ENCODE measurements at regions not wholly inside any gene's neighbourhood (a gene's known extent, or its start where the extent isn't known, plus 50 kb on each side); places are given as distances from the start of the nearest gene placed in this dataset.

DNA sequence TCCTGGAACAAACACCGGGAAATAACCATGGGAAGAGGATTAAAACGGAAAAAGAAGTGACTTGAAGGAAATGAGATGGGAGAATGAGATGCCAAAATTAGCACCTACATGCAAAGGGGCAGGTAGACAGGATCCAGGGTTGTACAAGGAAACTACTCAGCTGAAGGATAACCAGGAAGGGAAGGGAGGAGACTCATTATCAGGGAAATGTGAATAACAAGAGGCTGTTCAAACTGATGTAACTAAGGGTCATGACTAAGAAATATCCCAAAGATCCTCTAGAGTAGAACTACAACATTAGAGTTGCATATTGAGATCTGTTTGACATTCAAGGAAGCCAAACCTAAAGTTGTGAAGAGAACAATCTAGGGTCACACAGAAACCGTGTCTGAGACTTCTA is 166.2 kb upstream of the SP8 start (continued):
- TF ChIP-seq EZH2 (IDR thresholded peaks at IDR 0.05; ENCODE audit: borderline replicate concordance, control insufficient read depth, low read depth, low read length) (no peak), BMI1 (IDR thresholded peaks at IDR 0.05; ENCODE audit: borderline replicate concordance) (no peak), TCF7 (IDR thresholded peaks at IDR 0.05; ENCODE audit: borderline replicate concordance) (no peak), KAT2A (conservative IDR thresholded peaks at IDR 0.05; ENCODE audit: control insufficient read depth, low read depth, low read length) (no peak), TCF3 (IDR thresholded peaks at IDR 0.05; ENCODE audit: borderline replicate concordance, insufficient read depth, low read depth, low read length) (no peak), CBFB (IDR thresholded peaks at IDR 0.05; ENCODE audit: low read depth) (no peak)
- TF ChIP-seq, protein P1, sequence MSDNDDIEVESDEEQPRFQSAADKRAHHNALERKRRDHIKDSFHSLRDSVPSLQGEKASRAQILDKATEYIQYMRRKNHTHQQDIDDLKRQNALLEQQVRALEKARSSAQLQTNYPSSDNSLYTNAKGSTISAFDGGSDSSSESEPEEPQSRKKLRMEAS (IDR thresholded peaks at IDR 0.05; ENCODE audit: low read depth, low read length), result no peak

DNA sequence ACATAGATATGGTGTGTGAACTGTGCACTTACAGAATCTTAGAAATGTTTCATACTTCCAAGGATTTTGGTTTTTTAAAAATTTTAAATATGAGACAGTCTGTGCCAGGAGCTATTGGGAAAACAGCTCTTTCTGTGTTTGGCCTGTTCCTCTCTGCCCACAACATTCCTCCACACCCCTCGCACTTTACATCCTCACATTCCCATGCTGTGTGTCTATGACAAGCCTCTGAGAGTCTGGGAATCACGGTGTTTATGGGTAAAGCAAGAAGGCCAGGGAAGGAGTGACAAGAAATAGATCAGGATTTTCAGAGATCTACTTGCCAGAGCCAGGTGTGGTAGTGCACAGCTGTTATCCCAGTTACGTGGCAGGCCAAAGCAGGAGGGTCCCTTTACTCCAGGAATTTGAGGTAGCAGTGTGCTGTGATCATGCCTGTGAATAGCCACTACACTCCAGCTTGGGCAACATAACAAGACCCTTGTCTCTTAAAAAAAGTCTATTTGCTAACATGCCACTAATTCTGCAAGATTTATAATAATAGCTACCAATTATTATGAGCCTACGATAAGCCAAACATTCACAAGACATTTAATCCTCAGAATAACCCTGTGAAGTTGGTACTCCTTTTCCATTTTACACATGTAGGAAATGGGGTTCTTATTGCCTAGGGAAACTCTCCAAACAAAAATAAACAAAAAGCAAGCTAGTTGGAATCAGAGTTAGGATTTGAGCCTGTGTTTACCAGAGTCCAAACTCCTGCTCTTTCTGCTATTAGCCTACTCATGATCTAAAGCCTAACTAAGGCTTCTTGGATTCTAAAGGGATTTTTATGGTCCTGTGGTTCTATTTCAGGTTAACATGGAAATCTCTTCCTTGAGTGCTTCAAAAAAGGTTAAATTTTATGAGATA is 168.3 kb upstream of the SP8 start:
- H3K9ac ChIP-seq (ENCODE audit: control insufficient read depth, insufficient read depth, low read length), result no peak overlapping the region
- H3K79me2 ChIP-seq (ENCODE audit: control insufficient read depth, insufficient read depth, low read length), result no peaks in the 10 kb centered on the region
- no TSS peak for BruUV-seq (replicated peaks)
- H3K27ac ChIP-seq (ENCODE audit: control insufficient read depth, insufficient read depth), result no peak overlapping the region
- ATAC-seq (no peak), FAIRE-seq (no peak), DNase-seq (ENCODE audit: low read depth, low spot score) (no peak)
- H3K4me1 ChIP-seq (ENCODE audit: control insufficient read depth, insufficient read depth, low read length), result no peaks in the 10 kb centered on the region
- ChIA-PET RAD21 (ENCODE audit: unreplicated experiment) (interaction anchor here (0.6 kb wide), 1 partner anchor 1207 kb away, joined by 3 read pairs; no protein-coding TSS in a partner anchor), CTCF (interaction anchor here (0.9 kb wide), 1 partner anchor 12 kb away, joined by 3 read pairs; no protein-coding TSS in a partner anchor), POLR2A (no interaction called here), SMC1A (ENCODE audit: uncharacterized antibody, unreplicated experiment) (interaction anchor here (0.7 kb wide), 1 partner anchor 7 kb away, joined by 3 read pairs; no protein-coding TSS in a partner anchor)
- no peaks in the 10 kb centered on the region for H3K9me3 ChIP-seq (replicated peaks; ENCODE audit: control insufficient read depth, insufficient read depth, low read length)
- intact Hi-C loops (cut with micrococcal nuclease; ENCODE audit: unreplicated experiment), result no loop called here
- no peaks in the 10 kb centered on the region for H3K36me3 ChIP-seq (ENCODE audit: control insufficient read depth in 2 of 2, insufficient read depth in 2 of 2, low read length in 1 of 2)
- H2AFZ ChIP-seq (ENCODE audit: control insufficient read depth, low read depth, low read length), result no peak overlapping the region
- 30% methylated on average over 4 of the region's 4 CpGs for WGBS (ENCODE audit: insufficient coverage, insufficient replicate concordance, low lambda C conversion rate, missing lambda C conversion rate)
- no peak overlapping the region for H3K4me2 ChIP-seq (ENCODE audit: control insufficient read depth, insufficient read depth)
- in situ Hi-C loops (cut with MboI), result no loop called here
- H4K20me1 ChIP-seq (ENCODE audit: control insufficient read depth, insufficient read depth), result no peaks in the 10 kb centered on the region
- H3K27me3 ChIP-seq (replicated peaks in 1 of 2; ENCODE audit: control insufficient read depth in 2 of 2, insufficient read depth in 2 of 2, low read length in 1 of 2), result no peaks in the 10 kb centered on the region
- no peak overlapping the region for H3K4me3 ChIP-seq
- TF ChIP-seq, protein P2, sequence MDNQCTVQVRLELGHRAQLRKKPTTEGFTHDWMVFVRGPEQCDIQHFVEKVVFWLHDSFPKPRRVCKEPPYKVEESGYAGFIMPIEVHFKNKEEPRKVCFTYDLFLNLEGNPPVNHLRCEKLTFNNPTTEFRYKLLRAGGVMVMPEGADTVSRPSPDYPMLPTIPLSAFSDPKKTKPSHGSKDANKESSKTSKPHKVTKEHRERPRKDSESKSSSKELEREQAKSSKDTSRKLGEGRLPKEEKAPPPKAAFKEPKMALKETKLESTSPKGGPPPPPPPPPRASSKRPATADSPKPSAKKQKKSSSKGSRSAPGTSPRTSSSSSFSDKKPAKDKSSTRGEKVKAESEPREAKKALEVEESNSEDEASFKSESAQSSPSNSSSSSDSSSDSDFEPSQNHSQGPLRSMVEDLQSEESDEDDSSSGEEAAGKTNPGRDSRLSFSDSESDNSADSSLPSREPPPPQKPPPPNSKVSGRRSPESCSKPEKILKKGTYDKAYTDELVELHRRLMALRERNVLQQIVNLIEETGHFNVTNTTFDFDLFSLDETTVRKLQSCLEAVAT (IDR thresholded peaks at IDR 0.05), result no peak
- TF ChIP-seq, protein P3, sequence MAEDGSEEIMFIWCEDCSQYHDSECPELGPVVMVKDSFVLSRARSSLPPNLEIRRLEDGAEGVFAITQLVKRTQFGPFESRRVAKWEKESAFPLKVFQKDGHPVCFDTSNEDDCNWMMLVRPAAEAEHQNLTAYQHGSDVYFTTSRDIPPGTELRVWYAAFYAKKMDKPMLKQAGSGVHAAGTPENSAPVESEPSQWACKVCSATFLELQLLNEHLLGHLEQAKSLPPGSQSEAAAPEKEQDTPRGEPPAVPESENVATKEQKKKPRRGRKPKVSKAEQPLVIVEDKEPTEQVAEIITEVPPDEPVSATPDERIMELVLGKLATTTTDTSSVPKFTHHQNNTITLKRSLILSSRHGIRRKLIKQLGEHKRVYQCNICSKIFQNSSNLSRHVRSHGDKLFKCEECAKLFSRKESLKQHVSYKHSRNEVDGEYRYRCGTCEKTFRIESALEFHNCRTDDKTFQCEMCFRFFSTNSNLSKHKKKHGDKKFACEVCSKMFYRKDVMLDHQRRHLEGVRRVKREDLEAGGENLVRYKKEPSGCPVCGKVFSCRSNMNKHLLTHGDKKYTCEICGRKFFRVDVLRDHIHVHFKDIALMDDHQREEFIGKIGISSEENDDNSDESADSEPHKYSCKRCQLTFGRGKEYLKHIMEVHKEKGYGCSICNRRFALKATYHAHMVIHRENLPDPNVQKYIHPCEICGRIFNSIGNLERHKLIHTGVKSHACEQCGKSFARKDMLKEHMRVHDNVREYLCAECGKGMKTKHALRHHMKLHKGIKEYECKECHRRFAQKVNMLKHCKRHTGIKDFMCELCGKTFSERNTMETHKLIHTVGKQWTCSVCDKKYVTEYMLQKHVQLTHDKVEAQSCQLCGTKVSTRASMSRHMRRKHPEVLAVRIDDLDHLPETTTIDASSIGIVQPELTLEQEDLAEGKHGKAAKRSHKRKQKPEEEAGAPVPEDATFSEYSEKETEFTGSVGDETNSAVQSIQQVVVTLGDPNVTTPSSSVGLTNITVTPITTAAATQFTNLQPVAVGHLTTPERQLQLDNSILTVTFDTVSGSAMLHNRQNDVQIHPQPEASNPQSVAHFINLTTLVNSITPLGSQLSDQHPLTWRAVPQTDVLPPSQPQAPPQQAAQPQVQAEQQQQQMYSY (CRISPR knock-in tag; IDR thresholded peaks at IDR 0.05), result no peak
- TF ChIP-seq ZSCAN29 (IDR thresholded peaks at IDR 0.05) (no peak), HDAC2 (IDR thresholded peaks at IDR 0.05) (no peak), EED (IDR thresholded peaks at IDR 0.05; ENCODE audit: low read depth) (no peak), EZH2 (IDR thresholded peaks at IDR 0.05; ENCODE audit: borderline replicate concordance, control insufficient read depth, low read depth, low read length) (no peak)
- TF ChIP-seq, protein P4, sequence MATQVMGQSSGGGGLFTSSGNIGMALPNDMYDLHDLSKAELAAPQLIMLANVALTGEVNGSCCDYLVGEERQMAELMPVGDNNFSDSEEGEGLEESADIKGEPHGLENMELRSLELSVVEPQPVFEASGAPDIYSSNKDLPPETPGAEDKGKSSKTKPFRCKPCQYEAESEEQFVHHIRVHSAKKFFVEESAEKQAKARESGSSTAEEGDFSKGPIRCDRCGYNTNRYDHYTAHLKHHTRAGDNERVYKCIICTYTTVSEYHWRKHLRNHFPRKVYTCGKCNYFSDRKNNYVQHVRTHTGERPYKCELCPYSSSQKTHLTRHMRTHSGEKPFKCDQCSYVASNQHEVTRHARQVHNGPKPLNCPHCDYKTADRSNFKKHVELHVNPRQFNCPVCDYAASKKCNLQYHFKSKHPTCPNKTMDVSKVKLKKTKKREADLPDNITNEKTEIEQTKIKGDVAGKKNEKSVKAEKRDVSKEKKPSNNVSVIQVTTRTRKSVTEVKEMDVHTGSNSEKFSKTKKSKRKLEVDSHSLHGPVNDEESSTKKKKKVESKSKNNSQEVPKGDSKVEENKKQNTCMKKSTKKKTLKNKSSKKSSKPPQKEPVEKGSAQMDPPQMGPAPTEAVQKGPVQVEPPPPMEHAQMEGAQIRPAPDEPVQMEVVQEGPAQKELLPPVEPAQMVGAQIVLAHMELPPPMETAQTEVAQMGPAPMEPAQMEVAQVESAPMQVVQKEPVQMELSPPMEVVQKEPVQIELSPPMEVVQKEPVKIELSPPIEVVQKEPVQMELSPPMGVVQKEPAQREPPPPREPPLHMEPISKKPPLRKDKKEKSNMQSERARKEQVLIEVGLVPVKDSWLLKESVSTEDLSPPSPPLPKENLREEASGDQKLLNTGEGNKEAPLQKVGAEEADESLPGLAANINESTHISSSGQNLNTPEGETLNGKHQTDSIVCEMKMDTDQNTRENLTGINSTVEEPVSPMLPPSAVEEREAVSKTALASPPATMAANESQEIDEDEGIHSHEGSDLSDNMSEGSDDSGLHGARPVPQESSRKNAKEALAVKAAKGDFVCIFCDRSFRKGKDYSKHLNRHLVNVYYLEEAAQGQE (IDR thresholded peaks at IDR 0.05; ENCODE audit: low read depth, low read length), result no peak
